C4-2B (cell line): ENCODE measurements at regions not wholly inside any gene's neighbourhood (a gene's known extent, or its start where the extent isn't known, plus 50 kb on each side); places are given as distances from the start of the nearest gene placed in this dataset.

Experiments used
- H3K27ac ChIP-seq: fragments of 450-650 bp; 2 replicates; pipeline ENCODE4 v1.5.1; 2017
- CTCF ChIP-seq: fragments of 450-650 bp; conservative IDR thresholded peaks from 2 replicates; pipeline ENCODE4 v1.5.1; 2017; ENCODE audit warnings: mild to moderate bottlenecking
- ZFX ChIP-seq: fragments of 450-650 bp; IDR thresholded peaks from 2 replicates; pipeline ENCODE4 v1.6.1; 2017

- peak overlapping the region; percentile 47; the same call in 1 of the 2 replicates for H3K27ac ChIP-seq
- TF ChIP-seq CTCF (no peak), ZFX (no peak)
Observed at GRCh38 chr20:11337361-11338130, 580.1 kb upstream of the BTBD3 start.

GRCh38 chr20:11338496-11339306 is 579.0 kb upstream of the BTBD3 start:
- H3K27ac ChIP-seq = peak overlapping the region; percentile 39; the same call in 1 of the 2 replicates
- TF ChIP-seq ZFX (no peak), CTCF (no peak)

- no peak for TF ChIP-seq CTCF
- TF ChIP-seq ZFX = no peak
- no peak overlapping the region for H3K27ac ChIP-seq
Observed at GRCh38 chr20:11344939-11345338, 572.8 kb upstream of the BTBD3 start.

GRCh38 chr20:11347738-11348137 is 570.0 kb upstream of the BTBD3 start:
- no peak overlapping the region for H3K27ac ChIP-seq
- no peak for TF ChIP-seq CTCF
- no peak for TF ChIP-seq ZFX

GRCh38 chr20:11350126-11351005 is 567.3 kb upstream of the BTBD3 start:
- no peak overlapping the region for H3K27ac ChIP-seq
- TF ChIP-seq CTCF = no peak
- TF ChIP-seq ZFX = no peak

- no peak overlapping the region for H3K27ac ChIP-seq
- TF ChIP-seq CTCF (no peak), ZFX (no peak)
Observed at GRCh38 chr20:11352041-11352440, 565.7 kb upstream of the BTBD3 start.
